ENCODE measurements at regions not wholly inside any gene's neighbourhood (a gene's known extent, or its start where the extent isn't known, plus 50 kb on each side); places are given as distances from the start of the nearest gene placed in this dataset.

- TF ChIP-seq POLR2A (IDR thresholded peaks at IDR 0.05) (no peak), CTCF (IDR thresholded peaks at IDR 0.05) (no peak)
Observed at GRCh38 chr1:47622776-47623556, 185.1 kb downstream of the FOXD2 start.
